Fibroblast of upper back skin (primary cell): ENCODE measurements at regions not wholly inside any gene's neighbourhood (a gene's known extent, or its start where the extent isn't known, plus 50 kb on each side); places are given as distances from the start of the nearest gene placed in this dataset.

Experiments used
- DNase-seq: peaks from one replicate; pipeline ENCODE4 v3.0.0-alpha.2; 2013

GRCh38 chr5:139733698-139734538, 61.7 kb upstream of the PSD2 start:
- DNase-seq = no peak

GRCh38 chr5:139734539-139734916, 61.1 kb upstream of the PSD2 start:
- DNase-seq = no peak

- DNase-seq = no peak
Measured at GRCh38 chr5:139738193-139739149, 57.1 kb upstream of the PSD2 start.

GRCh38 chr5:139739150-139739974, 56.2 kb upstream of the PSD2 start:
- no peak for DNase-seq

DNA sequence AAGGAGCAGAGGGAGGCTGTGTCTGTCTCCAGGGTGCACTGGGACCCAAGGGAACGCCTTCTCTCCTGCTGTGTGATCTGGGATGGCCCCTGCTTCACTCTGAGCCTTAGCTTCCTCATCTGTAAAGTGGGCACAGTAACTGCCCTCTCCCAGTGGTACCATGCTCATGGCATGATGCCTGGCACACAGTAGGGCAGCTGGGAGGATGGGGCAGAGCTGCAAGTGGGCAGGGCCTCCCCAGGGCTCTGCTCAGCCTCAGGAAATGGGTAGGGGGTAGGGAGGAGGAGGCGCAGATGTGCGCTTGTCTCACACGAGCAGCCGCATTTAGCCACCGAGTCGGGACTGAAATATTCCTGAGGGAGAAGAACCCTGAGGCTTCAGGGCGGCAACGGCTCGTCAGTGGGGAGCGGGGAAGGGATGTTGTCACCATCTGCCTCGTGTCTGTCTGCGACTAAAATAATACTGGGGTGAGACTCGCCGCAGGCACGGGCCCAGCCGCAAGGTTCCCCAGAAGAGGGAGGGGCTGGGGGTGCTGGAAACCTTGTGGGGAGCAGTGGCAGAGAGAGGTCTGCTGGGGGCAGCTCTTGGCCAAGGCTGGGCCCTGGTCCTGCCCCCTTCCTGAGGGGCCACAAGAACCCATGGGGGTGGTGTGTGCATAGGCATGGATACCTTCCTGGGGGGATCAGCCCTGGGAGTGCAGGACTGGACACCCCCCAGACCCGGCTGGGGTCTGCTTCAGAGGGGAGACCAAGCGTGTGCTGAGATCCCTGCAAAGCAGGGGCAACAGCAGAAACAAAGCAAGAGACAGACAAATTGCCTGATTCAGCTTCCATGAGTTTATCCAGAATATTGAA, 55.2 kb upstream of the PSD2 start:
- no peak for DNase-seq

- DNase-seq = no peak
Measured at GRCh38 chr5:139740992-139741672, 54.5 kb upstream of the PSD2 start.

DNA sequence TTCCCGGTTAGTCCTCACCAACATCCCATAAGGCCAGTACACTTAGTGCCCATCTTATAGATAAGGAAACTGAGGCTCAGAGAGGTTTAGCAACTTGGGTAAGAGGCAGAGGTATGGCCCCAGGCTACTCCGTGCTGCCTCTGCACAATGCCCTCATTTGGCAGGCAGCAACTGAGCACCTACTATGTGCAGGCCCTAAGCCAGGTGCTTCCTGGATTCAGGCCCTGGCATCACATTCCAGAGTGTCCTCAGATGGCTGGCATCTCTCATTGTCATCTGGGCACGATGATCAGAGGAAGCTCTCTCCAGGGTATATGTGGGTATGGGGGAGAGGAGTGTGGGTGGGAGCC, 53.8 kb upstream of the PSD2 start:
- no peak for DNase-seq

DNA sequence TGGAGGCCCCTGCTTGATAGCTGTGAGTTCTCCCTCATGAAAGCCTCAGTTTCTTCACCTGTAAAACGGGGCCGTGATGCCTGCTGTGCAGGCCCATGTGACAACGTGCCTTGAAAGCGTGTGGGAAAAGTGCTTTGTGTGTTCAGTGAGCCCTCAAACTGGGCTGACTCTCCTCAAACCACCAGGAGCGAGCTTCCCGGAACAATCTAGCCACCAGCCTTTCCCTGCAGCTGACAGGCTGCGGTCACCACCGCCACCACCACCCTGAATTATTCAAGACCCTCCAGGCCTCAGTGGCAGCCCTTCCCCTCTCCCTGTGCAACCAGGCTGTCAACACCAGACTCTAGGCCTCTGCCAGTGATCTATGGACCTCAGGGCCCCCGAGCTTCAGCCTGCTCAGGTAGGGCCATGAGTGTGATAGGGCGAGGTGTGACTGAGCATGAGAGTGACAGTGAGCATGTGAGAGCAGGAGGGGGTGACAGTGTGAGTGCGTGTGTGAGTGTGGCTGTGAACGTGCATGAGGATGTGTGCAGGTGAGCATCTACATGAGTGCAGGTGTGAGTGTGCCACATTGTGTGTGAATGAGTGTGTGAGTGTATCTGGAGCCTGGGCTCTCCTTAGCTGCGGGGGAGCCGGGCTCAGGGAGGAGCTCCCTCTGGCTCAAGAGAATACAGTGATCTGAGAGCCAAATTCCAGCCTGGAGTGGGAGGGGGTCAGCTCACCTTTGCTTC, 53.3 kb upstream of the PSD2 start:
- no peak for DNase-seq

DNA sequence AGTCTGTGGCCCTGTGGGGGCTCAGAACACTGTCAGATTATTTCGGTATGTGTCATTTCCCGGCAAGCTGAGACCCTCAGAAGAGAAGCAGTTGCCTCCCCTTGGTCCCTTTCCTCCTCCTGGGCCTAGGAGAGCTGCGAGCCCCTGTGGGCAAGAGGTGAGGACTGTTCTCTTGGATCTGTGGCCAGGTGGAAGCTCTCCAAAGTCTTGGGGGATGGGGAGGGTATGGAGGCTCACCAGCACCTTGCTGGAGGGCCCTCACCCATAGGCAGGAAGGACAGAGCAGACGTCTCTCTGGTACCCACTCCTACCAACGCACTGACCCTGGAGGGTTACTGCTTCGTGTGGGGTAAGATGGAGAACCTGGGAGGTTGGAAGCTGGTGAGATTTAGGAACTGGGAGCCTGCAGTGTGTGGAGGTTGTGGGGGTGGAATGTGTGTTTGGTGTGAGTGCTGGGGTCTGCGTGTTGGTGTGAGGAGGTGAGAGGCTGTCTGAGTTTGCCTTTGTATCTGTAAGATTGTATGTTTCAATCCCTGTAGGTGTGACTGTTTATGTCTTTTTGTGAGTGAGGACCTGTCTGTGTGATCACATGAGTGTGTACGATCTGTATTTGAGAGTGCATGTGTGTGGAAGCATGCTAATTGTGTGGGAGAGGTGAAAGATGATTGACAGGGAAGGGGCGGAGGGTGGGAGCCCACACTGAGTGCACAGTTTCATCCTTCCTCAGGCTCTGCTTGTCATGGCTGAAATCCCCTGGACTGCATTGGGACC, 52.4 kb upstream of the PSD2 start:
- DNase-seq = no peak

DNA sequence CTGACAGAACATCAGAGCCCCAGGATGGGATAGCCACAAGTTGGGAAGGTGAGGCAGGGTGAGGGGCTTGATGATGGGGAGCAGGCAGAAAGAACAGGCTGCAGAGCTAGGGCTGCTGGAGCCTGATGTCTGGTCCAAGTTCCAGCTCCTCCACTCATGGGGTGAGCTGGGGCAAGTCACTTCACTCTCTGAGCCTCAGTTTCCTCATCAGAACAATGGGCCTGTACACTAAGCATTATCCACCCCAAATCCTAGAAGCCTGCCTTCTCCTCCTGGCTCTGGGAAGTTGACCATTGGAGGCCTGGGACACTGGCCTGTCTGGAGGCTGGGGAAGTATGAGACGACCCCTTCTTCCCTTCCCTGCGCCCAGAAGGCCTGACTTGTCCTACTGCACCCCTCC, 51.8 kb upstream of the PSD2 start:
- DNase-seq = no peak

DNA sequence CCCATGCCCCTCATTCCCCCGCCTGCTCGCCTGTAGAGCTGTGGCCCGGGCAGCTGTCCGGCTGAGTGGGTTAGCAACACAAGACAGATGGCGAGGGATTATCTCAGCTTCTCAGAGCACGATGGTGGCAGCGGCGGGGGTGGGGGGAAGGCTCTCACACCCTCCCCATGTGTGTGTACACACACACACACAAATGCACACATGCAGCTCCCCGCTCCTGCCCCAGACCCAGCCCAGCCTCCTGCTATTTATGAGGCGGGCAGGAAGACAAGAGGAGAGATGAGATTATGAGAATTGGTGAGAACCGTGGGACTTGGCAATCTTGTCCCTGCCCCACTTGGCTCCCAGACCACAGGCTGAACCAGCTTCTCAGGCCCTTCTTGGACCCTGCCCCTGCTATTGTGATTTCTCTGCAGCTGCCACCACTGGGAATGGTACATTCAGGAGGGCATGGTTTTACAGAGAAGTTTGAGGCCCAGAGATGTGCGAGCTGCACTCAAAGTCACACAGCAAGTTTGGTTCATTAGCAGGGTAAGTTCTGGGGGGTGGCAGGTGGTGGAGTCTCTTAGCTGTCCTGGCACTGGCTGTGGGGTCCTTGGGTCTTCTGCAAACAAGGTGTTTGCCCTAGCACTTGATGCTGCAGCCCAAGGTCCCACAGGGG, 51.0 kb upstream of the PSD2 start:
- DNase-seq = no peak

- peak; percentile 91 for DNase-seq
Measured at GRCh38 chr5:139745132-139745799, 50.3 kb upstream of the PSD2 start.

DNA sequence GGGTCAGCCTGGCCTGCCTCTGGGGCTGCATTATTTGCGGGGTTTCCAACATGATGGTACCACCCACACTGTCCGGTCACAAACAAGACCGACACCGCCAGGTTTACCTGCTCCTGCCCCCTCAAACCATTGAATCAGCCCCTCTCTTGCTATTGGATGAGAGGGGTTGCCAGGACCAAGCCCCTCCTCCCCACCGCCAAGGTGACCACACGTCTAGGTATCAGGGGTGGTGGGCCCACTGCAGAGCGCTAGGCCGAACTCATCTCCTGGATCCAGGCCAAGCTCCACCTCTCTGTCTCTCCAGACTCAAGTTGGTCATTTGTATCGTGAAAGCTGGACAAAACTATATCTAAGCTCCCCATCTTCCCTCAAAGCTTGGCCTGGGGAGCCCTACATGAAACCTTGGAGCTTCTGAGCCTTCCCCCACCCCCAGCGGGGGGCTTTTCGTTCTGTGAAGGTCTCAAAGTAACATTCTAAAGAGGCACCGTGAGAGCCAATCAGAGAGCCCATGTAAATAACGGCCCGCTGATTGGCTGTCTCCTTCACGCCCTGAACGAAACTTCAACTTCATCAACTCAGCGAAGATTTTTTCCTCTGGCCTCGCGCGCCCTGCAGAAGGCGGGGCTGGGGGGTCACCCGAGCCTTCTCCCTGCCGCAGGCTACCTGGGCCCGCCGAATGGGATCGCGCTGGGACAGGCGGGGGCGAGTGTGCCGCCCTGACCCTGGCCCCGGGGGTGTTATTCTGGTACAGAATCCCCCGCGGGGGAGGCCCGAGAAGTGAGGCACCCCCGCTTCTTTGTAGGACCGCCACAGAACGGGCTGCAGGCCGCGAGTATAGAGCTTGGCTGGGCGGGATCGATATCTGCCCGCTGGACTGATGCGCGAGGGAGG, 49.6 kb upstream of the PSD2 start:
- peak; percentile 90 for DNase-seq
